ENCODE measurements at regions not wholly inside any gene's neighbourhood (a gene's known extent, or its start where the extent isn't known, plus 50 kb on each side); places are given as distances from the start of the nearest gene placed in this dataset.

GRCh38 chr21:31484219-31484618 lies 140.2 kb upstream of the TIAM1 start:
- no peak for TF ChIP-seq EZH2phosphoT487 (IDR thresholded peaks at IDR 0.05; ENCODE audit: borderline replicate concordance, low read length)
- TF ChIP-seq CTCF (IDR thresholded peaks at IDR 0.05; ENCODE audit: low read depth, low read length, poor library complexity, severe bottlenecking): no peak
